Keratinocyte (primary cell): ENCODE measurements at regions not wholly inside any gene's neighbourhood (a gene's known extent, or its start where the extent isn't known, plus 50 kb on each side); places are given as distances from the start of the nearest gene placed in this dataset.

ENCODE experiments used
- EZH2 ChIP-seq: IDR thresholded peaks from one replicate; pipeline ENCODE4 v1.6.1; 2012; ENCODE audit warnings: inconsistent platforms, mild to moderate bottlenecking, low read length, moderate library complexity
- TF ChIP-seq, protein P1 (sequence below), 3 experiments: IDR thresholded peaks in 1 of 3; conservative IDR thresholded peaks in 1 of 3; optimal IDR thresholded peaks in 1 of 3; 2 replicates in 2 of 3; 3 replicates in 1 of 3; pipeline versions ENCODE3 to v1.5.1; 2011; ENCODE audit warnings: low read length in 3 of 3, mild to moderate bottlenecking in 3 of 3, moderate library complexity in 2 of 3, control low read depth in 1 of 3, inconsistent platforms in 1 of 3; ENCODE audit not compliant: insufficient read depth in 2 of 3; ENCODE audit errors: extremely low read depth in 1 of 3

- TF ChIP-seq, protein P1, sequence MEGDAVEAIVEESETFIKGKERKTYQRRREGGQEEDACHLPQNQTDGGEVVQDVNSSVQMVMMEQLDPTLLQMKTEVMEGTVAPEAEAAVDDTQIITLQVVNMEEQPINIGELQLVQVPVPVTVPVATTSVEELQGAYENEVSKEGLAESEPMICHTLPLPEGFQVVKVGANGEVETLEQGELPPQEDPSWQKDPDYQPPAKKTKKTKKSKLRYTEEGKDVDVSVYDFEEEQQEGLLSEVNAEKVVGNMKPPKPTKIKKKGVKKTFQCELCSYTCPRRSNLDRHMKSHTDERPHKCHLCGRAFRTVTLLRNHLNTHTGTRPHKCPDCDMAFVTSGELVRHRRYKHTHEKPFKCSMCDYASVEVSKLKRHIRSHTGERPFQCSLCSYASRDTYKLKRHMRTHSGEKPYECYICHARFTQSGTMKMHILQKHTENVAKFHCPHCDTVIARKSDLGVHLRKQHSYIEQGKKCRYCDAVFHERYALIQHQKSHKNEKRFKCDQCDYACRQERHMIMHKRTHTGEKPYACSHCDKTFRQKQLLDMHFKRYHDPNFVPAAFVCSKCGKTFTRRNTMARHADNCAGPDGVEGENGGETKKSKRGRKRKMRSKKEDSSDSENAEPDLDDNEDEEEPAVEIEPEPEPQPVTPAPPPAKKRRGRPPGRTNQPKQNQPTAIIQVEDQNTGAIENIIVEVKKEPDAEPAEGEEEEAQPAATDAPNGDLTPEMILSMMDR (optimal IDR thresholded peaks at IDR 0.05 in 1 of 3, IDR thresholded peaks at IDR 0.05 in 1 of 3, conservative IDR thresholded peaks at IDR 0.05 in 1 of 3; ENCODE audit: extremely low read depth in 1 of 3, insufficient read depth in 2 of 3, low read length in 3 of 3): no peak
- no peak for TF ChIP-seq EZH2
Measured at GRCh38 chr4:61067381-61067780, 132.7 kb upstream of the ADGRL3 start.
